SK-N-SH (cell line): ENCODE measurements at regions not wholly inside any gene's neighbourhood (a gene's known extent, or its start where the extent isn't known, plus 50 kb on each side); places are given as distances from the start of the nearest gene placed in this dataset.

ENCODE experiments used
- CTCF ChIA-PET: fragments of 300-600, 350-600 bp; formaldehyde crosslinking; extraction: SDS; loops from one replicate; lab custom pipeline; 2021; lab: Yijun Ruan, JAX
- POLR2A ChIA-PET: fragments of 350-600 bp; sonication (Branson Sonifier 250); formaldehyde crosslinking; extraction: SDS; loops from one replicate; lab custom pipeline; 2020; ENCODE audit warnings: antibody characterized with exemption, inconsistent platforms; lab: Yijun Ruan, JAX
- DNase-seq: peaks from one replicate; pipeline ENCODE4 v3.0.0; 2012
- H2AFZ ChIP-seq: fragments of 200-600 bp; sonication (generic); 2 replicates; pipeline ENCODE4 v1.8.1; 2016; ENCODE audit warnings: antibody characterized with exemption, mild to moderate bottlenecking, low read depth
- H3F3A ChIP-seq: fragments of 200-600 bp; sonication (generic); replicated peaks from 2 replicates; pipeline ENCODE3; 2016; ENCODE audit warnings: antibody characterized with exemption, mild to moderate bottlenecking; ENCODE audit not compliant: insufficient read depth
- H3K27ac ChIP-seq, 2 experiments: fragments of 200-500 bp in 1 of 2; fragments of 200-600 bp in 1 of 2; sonication (Bioruptor generic) in 1 of 2; sonication (generic), shearing (Covaris generic) in 1 of 2; 2 replicates each; pipeline versions ENCODE4 v1.5.1 to v1.6.1; 2014 to 2016; ENCODE audit warnings: low read depth in 2 of 2, inconsistent platforms in 1 of 2, low read length in 1 of 2, mild to moderate bottlenecking in 1 of 2, mixed read lengths in 1 of 2
- H3K27me3 ChIP-seq: fragments of 200-600 bp; sonication (generic), shearing (Covaris generic); 2 replicates; pipeline ENCODE4 v1.6.1; 2016; ENCODE audit warnings: mixed run types; ENCODE audit not compliant: insufficient read depth
- H3K36me3 ChIP-seq, 2 experiments: fragments of 200-500 bp in 1 of 2; fragments of 200-600 bp in 1 of 2; sonication (Bioruptor generic) in 1 of 2; sonication (generic) in 1 of 2; replicated peaks in 1 of 2; 2 replicates each; pipeline versions ENCODE3 to v1.5.1; 2014 to 2016; ENCODE audit warnings: low read length in 1 of 2, mild to moderate bottlenecking in 1 of 2; ENCODE audit not compliant: insufficient read depth in 2 of 2, control insufficient read depth in 1 of 2
- H3K4me1 ChIP-seq, 2 experiments: fragments of 200-500 bp in 1 of 2; fragments of 200-600 bp in 1 of 2; sonication (Bioruptor generic) in 1 of 2; sonication (generic), shearing (Covaris generic) in 1 of 2; 2 replicates each; pipeline versions ENCODE4 v1.5.1 to v1.6.1; 2014 to 2016; ENCODE audit warnings: low read depth in 1 of 2, low read length in 1 of 2, mixed run types in 1 of 2; ENCODE audit not compliant: insufficient read depth in 2 of 2, control insufficient read depth in 1 of 2
- H3K4me2 ChIP-seq: fragments of 200-600 bp; sonication (generic), shearing (Covaris generic); 2 replicates; pipeline ENCODE4 v1.6.1; 2017; ENCODE audit warnings: mixed run types
- H3K4me3 ChIP-seq, 2 experiments: fragments of 200-500 bp in 1 of 2; fragments of 200-600 bp in 1 of 2; sonication (Bioruptor generic) in 1 of 2; sonication (generic), shearing (Covaris generic) in 1 of 2; 2 replicates each; pipeline versions ENCODE4 v1.5.1 to v1.8.1; 2014 to 2016; ENCODE audit warnings: low read depth in 2 of 2, inconsistent platforms in 1 of 2, low read length in 1 of 2, mild to moderate bottlenecking in 1 of 2, mixed read lengths in 1 of 2, moderate library complexity in 1 of 2
- H3K79me2 ChIP-seq: fragments of 200-600 bp; sonication (generic); 2 replicates; pipeline ENCODE4 v1.8.1; 2017; ENCODE audit warnings: mild to moderate bottlenecking; ENCODE audit not compliant: insufficient read depth
- H3K9ac ChIP-seq: fragments of 200-600 bp; sonication (generic); 2 replicates; pipeline ENCODE4 v1.6.1; 2017; ENCODE audit warnings: mixed run types
- H3K9me2 ChIP-seq: fragments of 200-600 bp; sonication (generic); 2 replicates; pipeline ENCODE4 v1.6.1; 2017; ENCODE audit warnings: mixed run types
- H3K9me3 ChIP-seq: fragments of 200-600 bp; sonication (generic); 2 replicates; pipeline ENCODE4 v1.6.1; 2017; ENCODE audit warnings: mixed run types, mild to moderate bottlenecking, moderate library complexity
- H4K20me1 ChIP-seq: fragments of 200-600 bp; sonication (generic); 2 replicates; pipeline ENCODE4 v1.6.1; 2017; ENCODE audit warnings: mild to moderate bottlenecking, mixed run types; ENCODE audit not compliant: insufficient read depth
- FOXJ3 ChIP-seq: sonication (generic); formaldehyde crosslinking; IDR thresholded peaks from 2 replicates; pipeline ENCODE4 v1.5.1; 2020; ENCODE audit warnings: mild to moderate bottlenecking, missing genetic modification reagents
- IRF3 ChIP-seq: fragments of 150-350 bp; IDR thresholded peaks from 2 replicates; pipeline ENCODE4 v1.6.1; 2016; ENCODE audit warnings: mild to moderate bottlenecking, low read depth, low read length
- MEF2A ChIP-seq: IDR thresholded peaks from 2 replicates; pipeline ENCODE4 v1.4.0; 2012; ENCODE audit warnings: low read depth, borderline replicate concordance
- RCOR1 ChIP-seq: fragments of 150-350 bp; IDR thresholded peaks from 2 replicates; pipeline ENCODE4 v1.6.1; 2017; ENCODE audit warnings: antibody characterized with exemption, low read length
- REST ChIP-seq: IDR thresholded peaks from 2 replicates; pipeline ENCODE4 v1.6.1; 2012; ENCODE audit warnings: mild to moderate bottlenecking, low read depth, low read length, moderate library complexity
- SIN3A ChIP-seq: IDR thresholded peaks from 2 replicates; pipeline ENCODE4 v1.6.1; 2012; ENCODE audit warnings: low read depth, mild to moderate bottlenecking, low read length, moderate library complexity, borderline replicate concordance
- TAF1 ChIP-seq: IDR thresholded peaks from 2 replicates; pipeline ENCODE4 v1.6.1; 2012; ENCODE audit warnings: low read depth, mild to moderate bottlenecking, low read length, moderate library complexity, borderline replicate concordance
- TEAD4 ChIP-seq: IDR thresholded peaks from 2 replicates; pipeline ENCODE4 v1.4.0; 2012; ENCODE audit warnings: mild to moderate bottlenecking, borderline replicate concordance; ENCODE audit not compliant: insufficient read depth
- USF2 ChIP-seq: fragments of 150-350 bp; IDR thresholded peaks from 2 replicates; pipeline ENCODE4 v1.6.1; 2017; ENCODE audit warnings: antibody characterized with exemption, low read length, low read depth, borderline replicate concordance
- WGBS: methylation state at CpG from one replicate; pipeline ENCODE4 v1.1.6; 2017; ENCODE audit warnings: low lambda C conversion rate; 5-methylcytosine and 5-hydroxymethylcytosine counted together

- CTCF ChIA-PET, result no interaction called here
- WGBS, result 5% methylated on average over 4 of the region's 4 CpGs
Observed at GRCh38 chr2:147501968-147502367, 342.9 kb upstream of the ACVR2A start.

GRCh38 chr2:147500819-147501395, 343.9 kb upstream of the ACVR2A start:
- Histone ChIP-seq H3K9me2 (no peaks in the 10 kb centered on the region), H3K36me3 (no peaks in the 10 kb centered on the region), H3K9ac (no peak overlapping the region), H2AFZ (no peak overlapping the region), H3K4me1 (no peaks in the 10 kb centered on the region), H3F3A (no peaks in the 10 kb centered on the region), H3K79me2 (no peaks in the 10 kb centered on the region), H3K27ac (no peak overlapping the region), H3K4me3 (no peak overlapping the region), H3K9me3 (no peaks in the 10 kb centered on the region), H4K20me1 (no peaks in the 10 kb centered on the region), H3K4me2 (no peak overlapping the region), H3K27me3 (no peaks in the 10 kb centered on the region)
- ChIA-PET CTCF (no interaction called here), POLR2A (no interaction called here)
- WGBS, result 2% methylated on average over 1 of the region's 1 CpG
- no peak for TF ChIP-seq USF2
- no peak for TF ChIP-seq RCOR1
- TF ChIP-seq SIN3A, result no peak
- no peak for DNase-seq

More at GRCh38 chr2:147501968-147502367, 342.9 kb upstream of the ACVR2A start:
- Histone ChIP-seq H3K4me2 (no peak overlapping the region), H3K79me2 (no peaks in the 10 kb centered on the region), H2AFZ (no peak overlapping the region), H4K20me1 (no peaks in the 10 kb centered on the region), H3K27ac (no peak overlapping the region), H3K9me3 (no peaks in the 10 kb centered on the region), H3K36me3 (no peaks in the 10 kb centered on the region), H3K27me3 (no peaks in the 10 kb centered on the region), H3K4me3 (no peak overlapping the region), H3K9me2 (no peaks in the 10 kb centered on the region), H3F3A (no peaks in the 10 kb centered on the region), H3K4me1 (no peaks in the 10 kb centered on the region), H3K9ac (no peak overlapping the region)
- no peak for DNase-seq
- TF ChIP-seq SIN3A (no peak), MEF2A (no peak), IRF3 (no peak), TEAD4 (no peak), TAF1 (no peak), REST (no peak), FOXJ3 (CRISPR knock-in tag) (no peak)
- POLR2A ChIA-PET, result no interaction called here
